HEK293 (cell line): ENCODE measurements at regions not wholly inside any gene's neighbourhood (a gene's known extent, or its start where the extent isn't known, plus 50 kb on each side); places are given as distances from the start of the nearest gene placed in this dataset.

Experiments used
- CTCF ChIP-seq: fragments of 450-650 bp; formaldehyde crosslinking; IDR thresholded peaks from 2 replicates; pipeline ENCODE4 v1.5.1; 2016; ENCODE audit warnings: missing biosample characterization, missing genetic modification characterization
- PBX3 ChIP-seq: sonication (generic); formaldehyde crosslinking; IDR thresholded peaks from 2 replicates; pipeline ENCODE4 v1.8.1; 2022; ENCODE audit warnings: mild to moderate bottlenecking, moderate library complexity, missing genetic modification reagents
- SP2 ChIP-seq: fragments of 450-650 bp; formaldehyde crosslinking; IDR thresholded peaks from 2 replicates; pipeline ENCODE4 v1.5.1; 2016; ENCODE audit warnings: missing biosample characterization, missing genetic modification characterization
- TCF7L2 ChIP-seq: IDR thresholded peaks from 2 replicates; pipeline ENCODE4 v1.6.1; 2011; ENCODE audit warnings: low read depth, mild to moderate bottlenecking, inconsistent platforms, low read length, moderate library complexity, borderline replicate concordance
- WT1 ChIP-seq: fragments of 450-650 bp; formaldehyde crosslinking; IDR thresholded peaks from 2 replicates; pipeline ENCODE4 v1.5.1; 2016; ENCODE audit warnings: missing biosample characterization, missing genetic modification characterization
- ZNF121 ChIP-seq: fragments of 450-650 bp; formaldehyde crosslinking; IDR thresholded peaks from 2 replicates; pipeline ENCODE4 v1.5.1; 2016; ENCODE audit warnings: missing biosample characterization, missing genetic modification characterization
- ZNF174 ChIP-seq: fragments of 450-650 bp; formaldehyde crosslinking; IDR thresholded peaks from 2 replicates; pipeline ENCODE4 v1.5.0; 2017; ENCODE audit warnings: missing biosample characterization, mild to moderate bottlenecking, missing genetic modification characterization
- ZNF184 ChIP-seq: fragments of 450-650 bp; IDR thresholded peaks from 2 replicates; pipeline ENCODE4 v1.5.1; 2018; ENCODE audit warnings: missing biosample characterization, mild to moderate bottlenecking, missing genetic modification characterization
- ZNF274 ChIP-seq, 2 experiments: fragments of 200-500 bp in 1 of 2; fragments of 450-650 bp in 1 of 2; sonication (Bioruptor generic) in 1 of 2; formaldehyde crosslinking in 1 of 2; IDR thresholded peaks; 2 replicates each; pipeline versions ENCODE4 v1.5.1 to v1.6.1; 2014 to 2016; ENCODE audit warnings: borderline replicate concordance in 1 of 2, inconsistent platforms in 1 of 2, low read length in 1 of 2, missing biosample characterization in 1 of 2, missing genetic modification characterization in 1 of 2
- ZNF423 ChIP-seq: fragments of 450-650 bp; formaldehyde crosslinking; IDR thresholded peaks from 2 replicates; pipeline ENCODE4 v1.5.1; 2016; ENCODE audit warnings: missing biosample characterization, missing genetic modification characterization
- ZNF501 ChIP-seq: fragments of 450-650 bp; formaldehyde crosslinking; IDR thresholded peaks from 2 replicates; pipeline ENCODE4 v1.5.1; 2016; ENCODE audit warnings: missing biosample characterization, missing genetic modification characterization
- ZNF514 ChIP-seq: fragments of 450-650 bp; formaldehyde crosslinking; IDR thresholded peaks from 2 replicates; pipeline ENCODE4 v1.5.1; 2016; ENCODE audit warnings: missing biosample characterization, missing genetic modification characterization
- ZNF521 ChIP-seq: fragments of 450-650 bp; formaldehyde crosslinking; IDR thresholded peaks from 2 replicates; pipeline ENCODE4 v1.5.1; 2017; ENCODE audit warnings: missing biosample characterization, mild to moderate bottlenecking, missing genetic modification characterization
- ZNF704 ChIP-seq: fragments of 450-650 bp; formaldehyde crosslinking; IDR thresholded peaks from 2 replicates; pipeline ENCODE4 v1.5.1; 2016; ENCODE audit warnings: missing biosample characterization, missing genetic modification characterization

- TF ChIP-seq CTCF (tag by site-specific recombination) (no peak), SP2 (tag by site-specific recombination) (no peak; the same call in 1 of the 2 replicates), ZNF274 (IDR thresholded peaks at IDR 0.05; ENCODE audit: low read length) (no peak), ZNF274 (tag by site-specific recombination; IDR thresholded peaks at IDR 0.05; ENCODE audit: borderline replicate concordance) (no peak), ZNF501 (tag by site-specific recombination) (0 out of 2 replicates have a peak, but pooled peaks have one; percentile 15), ZNF184 (tag by site-specific recombination) (0 out of 2 replicates have a peak, but pooled peaks have one; percentile 74), ZNF121 (tag by site-specific recombination) (no peak), ZNF423 (tag by site-specific recombination) (no peak), TCF7L2 (no peak), WT1 (tag by site-specific recombination) (no peak), ZNF521 (no peak), PBX3 (CRISPR knock-in tag) (no peak), ZNF514 (tag by site-specific recombination) (no peak), ZNF704 (tag by site-specific recombination) (no peak), ZNF174 (no peak)
Measured at GRCh38 chr5:158154226-158155005, 295.5 kb upstream of the CLINT1 start.
